Astrocyte (in vitro differentiated cells and primary cell): ENCODE measurements at regions not wholly inside any gene's neighbourhood (a gene's known extent, or its start where the extent isn't known, plus 50 kb on each side); places are given as distances from the start of the nearest gene placed in this dataset.

ENCODE experiments used
- DNase-seq: peaks from one replicate; pipeline ENCODE4 v3.0.0-alpha.2; 2010; ENCODE audit warnings: low read depth
- FAIRE-seq: peaks from 2 replicates; lab custom pipeline; 2011; peaks lifted over from hg19 to GRCh38; lab: Jason Lieb, UNC
- H2AFZ ChIP-seq: 2 replicates; pipeline ENCODE4 v1.6.0; 2012; ENCODE audit warnings: low read depth, low read length, inconsistent platforms
- H3K27ac ChIP-seq: 2 replicates; pipeline ENCODE4 v1.5.1; 2011; ENCODE audit warnings: low read depth, low read length, inconsistent platforms
- H3K27me3 ChIP-seq: 2 replicates; pipeline ENCODE4 v1.6.0; 2011; ENCODE audit warnings: low read length, inconsistent platforms; ENCODE audit not compliant: insufficient read depth
- H3K36me3 ChIP-seq: 2 replicates; pipeline ENCODE4 v1.5.1; 2011; ENCODE audit warnings: low read length, inconsistent platforms; ENCODE audit not compliant: insufficient read depth
- H3K4me1 ChIP-seq: 2 replicates; pipeline ENCODE4 v1.5.1; 2011; ENCODE audit warnings: low read length, inconsistent platforms; ENCODE audit not compliant: insufficient read depth
- H3K4me2 ChIP-seq: 2 replicates; pipeline ENCODE4 v1.6.0; 2012; ENCODE audit warnings: low read length, inconsistent platforms
- H3K4me3 ChIP-seq: 2 replicates; pipeline ENCODE4 v1.5.1; 2011; ENCODE audit warnings: low read depth, mild to moderate bottlenecking, low read length, inconsistent platforms; ENCODE audit not compliant: insufficient read depth
- H3K79me2 ChIP-seq: 2 replicates; pipeline ENCODE4 v1.6.0; 2012; ENCODE audit warnings: mild to moderate bottlenecking, low read length, inconsistent platforms; ENCODE audit not compliant: insufficient read depth
- H3K9ac ChIP-seq: 2 replicates; pipeline ENCODE4 v1.6.0; 2012; ENCODE audit warnings: mild to moderate bottlenecking, low read length, inconsistent platforms
- H3K9me3 ChIP-seq: 2 replicates; pipeline ENCODE4 v1.5.1; 2012; ENCODE audit warnings: low read depth, mild to moderate bottlenecking, low read length, inconsistent platforms; ENCODE audit not compliant: insufficient read depth
- H4K20me1 ChIP-seq: 2 replicates; pipeline ENCODE4 v1.6.0; 2012; ENCODE audit warnings: low read length, inconsistent platforms; ENCODE audit not compliant: insufficient read depth
- H3K27ac Mint-ChIP-seq: one replicate; pipeline ENCODE4 v1.8.0; 2021; ENCODE audit warnings: mild to moderate bottlenecking, mixed read lengths; ENCODE audit not compliant: unreplicated experiment
- H3K27me3 Mint-ChIP-seq: one replicate; pipeline ENCODE4 v1.8.0; 2021; ENCODE audit warnings: low read depth, mixed read lengths; ENCODE audit not compliant: unreplicated experiment
- H3K36me3 Mint-ChIP-seq: one replicate; pipeline ENCODE4 v1.8.0; 2021; ENCODE audit warnings: low read depth, mixed read lengths; ENCODE audit not compliant: unreplicated experiment
- H3K4me1 Mint-ChIP-seq: one replicate; pipeline ENCODE4 v1.8.0; 2021; ENCODE audit warnings: low read depth, mixed read lengths; ENCODE audit not compliant: unreplicated experiment
- H3K4me3 Mint-ChIP-seq: one replicate; pipeline ENCODE4 v1.8.0; 2021; ENCODE audit warnings: mild to moderate bottlenecking, moderate library complexity, mixed read lengths; ENCODE audit not compliant: unreplicated experiment
- H3K9me3 Mint-ChIP-seq: one replicate; pipeline ENCODE4 v1.8.0; 2021; ENCODE audit warnings: mild to moderate bottlenecking, mixed read lengths; ENCODE audit not compliant: unreplicated experiment
- EZH2 ChIP-seq: IDR thresholded peaks from 2 replicates; pipeline ENCODE4 v1.6.1; 2012; ENCODE audit warnings: mild to moderate bottlenecking, low read length, inconsistent platforms; ENCODE audit not compliant: insufficient read depth
- TF ChIP-seq, protein P1 (sequence below): IDR thresholded peaks from 2 replicates; pipeline ENCODE4 v1.5.1; 2011; ENCODE audit warnings: low read depth, mild to moderate bottlenecking, inconsistent platforms, low read length, moderate library complexity; ENCODE audit not compliant: insufficient read depth

DNA sequence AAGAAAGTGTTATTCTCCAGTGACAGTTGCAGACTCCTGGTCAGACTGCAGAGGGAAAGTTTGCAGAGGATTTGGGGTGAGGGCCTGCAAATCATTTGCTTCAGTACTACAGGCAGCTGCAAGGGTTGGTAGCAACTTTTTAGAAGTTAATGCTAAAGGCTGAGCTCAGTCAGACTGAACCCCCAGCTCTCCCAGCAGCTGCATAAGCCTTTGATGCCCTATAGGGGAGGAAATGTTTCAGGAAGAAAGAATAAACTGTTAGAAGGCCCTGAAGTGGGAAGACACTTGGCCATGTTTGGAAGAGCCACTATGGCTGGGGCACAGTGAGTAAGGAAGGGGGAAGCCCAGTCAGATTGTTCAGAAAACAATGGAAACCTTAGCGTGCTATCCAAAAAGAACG is 383.6 kb downstream of the TTLL7 start:
- Mint-ChIP-seq H3K4me1 (no peaks in the 10 kb centered on the region), H3K36me3 (no peaks in the 10 kb centered on the region), H3K4me3 (no peak overlapping the region), H3K9me3 (no peaks in the 10 kb centered on the region), H3K27me3 (no peaks in the 10 kb centered on the region), H3K27ac (no peak overlapping the region)
- H3K27ac ChIP-seq, result no peak overlapping the region
- no peaks in the 10 kb centered on the region for H3K36me3 ChIP-seq
- H3K9me3 ChIP-seq, result no peaks in the 10 kb centered on the region
- no peak overlapping the region for H3K9ac ChIP-seq
- H3K27me3 ChIP-seq, result no peaks in the 10 kb centered on the region
- no peak overlapping the region for H3K4me3 ChIP-seq
- H2AFZ ChIP-seq, result no peak overlapping the region
- H3K4me1 ChIP-seq, result no peaks in the 10 kb centered on the region
- H3K79me2 ChIP-seq, result no peaks in the 10 kb centered on the region
- TF ChIP-seq, protein P1, sequence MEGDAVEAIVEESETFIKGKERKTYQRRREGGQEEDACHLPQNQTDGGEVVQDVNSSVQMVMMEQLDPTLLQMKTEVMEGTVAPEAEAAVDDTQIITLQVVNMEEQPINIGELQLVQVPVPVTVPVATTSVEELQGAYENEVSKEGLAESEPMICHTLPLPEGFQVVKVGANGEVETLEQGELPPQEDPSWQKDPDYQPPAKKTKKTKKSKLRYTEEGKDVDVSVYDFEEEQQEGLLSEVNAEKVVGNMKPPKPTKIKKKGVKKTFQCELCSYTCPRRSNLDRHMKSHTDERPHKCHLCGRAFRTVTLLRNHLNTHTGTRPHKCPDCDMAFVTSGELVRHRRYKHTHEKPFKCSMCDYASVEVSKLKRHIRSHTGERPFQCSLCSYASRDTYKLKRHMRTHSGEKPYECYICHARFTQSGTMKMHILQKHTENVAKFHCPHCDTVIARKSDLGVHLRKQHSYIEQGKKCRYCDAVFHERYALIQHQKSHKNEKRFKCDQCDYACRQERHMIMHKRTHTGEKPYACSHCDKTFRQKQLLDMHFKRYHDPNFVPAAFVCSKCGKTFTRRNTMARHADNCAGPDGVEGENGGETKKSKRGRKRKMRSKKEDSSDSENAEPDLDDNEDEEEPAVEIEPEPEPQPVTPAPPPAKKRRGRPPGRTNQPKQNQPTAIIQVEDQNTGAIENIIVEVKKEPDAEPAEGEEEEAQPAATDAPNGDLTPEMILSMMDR, result no peak
- no peak for TF ChIP-seq EZH2
- FAIRE-seq (no peak), DNase-seq (no peak)
- no peak overlapping the region for H3K4me2 ChIP-seq
- H4K20me1 ChIP-seq, result no peaks in the 10 kb centered on the region

DNA sequence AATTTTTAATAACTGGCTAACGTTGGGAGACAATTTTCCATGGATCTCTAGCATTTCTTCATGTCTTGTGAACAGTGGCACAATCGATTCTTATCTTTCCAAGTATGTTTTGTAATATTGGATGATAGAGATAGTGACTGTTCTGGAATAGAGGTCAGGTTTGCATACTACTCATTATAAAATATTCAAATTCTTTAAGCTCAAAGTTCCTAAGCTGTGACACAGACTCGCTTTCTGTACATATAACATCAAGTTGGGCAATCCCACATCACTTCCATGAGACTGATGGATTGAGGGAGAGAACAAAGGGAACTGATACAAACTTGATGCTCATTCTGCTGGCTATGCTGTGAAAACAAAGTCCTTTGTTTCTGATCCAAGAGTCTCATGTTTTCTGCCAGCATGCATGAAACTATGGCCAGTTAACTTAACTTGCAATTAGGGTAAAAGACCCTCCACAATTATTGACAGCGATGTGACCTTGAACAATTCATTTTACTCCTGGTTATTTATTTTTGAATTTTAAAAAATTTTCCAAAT is 392.4 kb downstream of the TTLL7 start:
- no peak overlapping the region for H3K9ac ChIP-seq
- Mint-ChIP-seq H3K4me1 (no peaks in the 10 kb centered on the region), H3K27me3 (no peaks in the 10 kb centered on the region), H3K4me3 (no peak overlapping the region), H3K36me3 (no peaks in the 10 kb centered on the region), H3K9me3 (peaks cover 2% of the 10 kb centered on the region), H3K27ac (no peak overlapping the region)
- no peaks in the 10 kb centered on the region for H3K79me2 ChIP-seq
- no peaks in the 10 kb centered on the region for H4K20me1 ChIP-seq
- no peak for FAIRE-seq
- H3K4me2 ChIP-seq, result no peak overlapping the region
- H3K9me3 ChIP-seq, result no peaks in the 10 kb centered on the region
- H3K36me3 ChIP-seq, result no peaks in the 10 kb centered on the region
- no peak overlapping the region for H2AFZ ChIP-seq
- H3K27ac ChIP-seq, result no peak overlapping the region
- no peaks in the 10 kb centered on the region for H3K27me3 ChIP-seq
- TF ChIP-seq EZH2, result no peak
- TF ChIP-seq, protein P1, result no peak
- no peaks in the 10 kb centered on the region for H3K4me1 ChIP-seq
- DNase-seq, result no peak
- H3K4me3 ChIP-seq, result no peak overlapping the region

DNA sequence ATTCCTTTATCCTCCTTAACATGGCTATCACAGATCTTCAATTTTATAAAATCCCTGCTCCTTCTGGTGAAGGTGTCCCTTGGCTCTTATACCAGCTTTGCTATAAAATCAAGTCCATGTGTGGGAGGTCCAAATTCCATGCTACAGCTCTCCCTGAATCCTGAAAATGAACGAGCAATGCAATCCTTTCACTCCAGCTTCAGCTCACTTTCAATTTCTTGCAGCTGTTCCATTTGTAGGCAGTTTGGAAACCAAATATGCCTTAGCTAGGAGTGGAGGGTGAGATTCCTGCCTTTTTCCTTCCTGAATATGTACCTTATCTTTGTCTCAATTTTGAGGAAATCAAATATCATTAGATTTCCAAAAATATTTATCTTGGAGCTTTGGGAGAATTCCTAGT is 402.6 kb downstream of the TTLL7 start:
- Mint-ChIP-seq H3K27ac (no peak overlapping the region), H3K4me3 (no peak overlapping the region), H3K36me3 (no peaks in the 10 kb centered on the region), H3K27me3 (peaks cover 1% of the 10 kb centered on the region), H3K4me1 (no peaks in the 10 kb centered on the region), H3K9me3 (peaks cover 6% of the 10 kb centered on the region)
- H4K20me1 ChIP-seq, result no peaks in the 10 kb centered on the region
- H3K36me3 ChIP-seq, result no peaks in the 10 kb centered on the region
- H3K9ac ChIP-seq, result no peak overlapping the region
- H2AFZ ChIP-seq, result no peak overlapping the region
- FAIRE-seq (no peak), DNase-seq (no peak)
- H3K4me1 ChIP-seq, result no peaks in the 10 kb centered on the region
- no peaks in the 10 kb centered on the region for H3K9me3 ChIP-seq
- no peak overlapping the region for H3K27ac ChIP-seq
- TF ChIP-seq EZH2, result no peak
- H3K4me3 ChIP-seq, result no peak overlapping the region
- no peaks in the 10 kb centered on the region for H3K27me3 ChIP-seq
- H3K4me2 ChIP-seq, result no peak overlapping the region
- no peaks in the 10 kb centered on the region for H3K79me2 ChIP-seq
